IPS DF 6.9 (cell line): ENCODE measurements at regions not wholly inside any gene's neighbourhood (a gene's known extent, or its start where the extent isn't known, plus 50 kb on each side); places are given as distances from the start of the nearest gene placed in this dataset.

Experiments used
- DNase-seq: peaks from one replicate; pipeline ENCODE4 v3.0.0-alpha.2; 2013; ENCODE audit warnings: low read depth, low spot score
- H3K27ac ChIP-seq: one replicate; pipeline ENCODE4 v1.5.1; 2013; ENCODE audit warnings: low read length, control low read depth
- H3K27me3 ChIP-seq: 2 replicates; pipeline ENCODE4 v1.6.1; 2013; ENCODE audit warnings: mild to moderate bottlenecking, low read length; ENCODE audit not compliant: control insufficient read depth, insufficient read depth
- H3K36me3 ChIP-seq: 2 replicates; pipeline ENCODE4 v1.6.1; 2013; ENCODE audit warnings: low read length; ENCODE audit not compliant: control insufficient read depth, insufficient read depth
- H3K4me1 ChIP-seq: 2 replicates; pipeline ENCODE4 v1.6.1; 2013; ENCODE audit warnings: low read length; ENCODE audit not compliant: control insufficient read depth, insufficient read depth
- H3K4me3 ChIP-seq: 2 replicates; pipeline ENCODE4 v1.5.1; 2013; ENCODE audit warnings: mild to moderate bottlenecking, low read length
- H3K9me3 ChIP-seq: 2 replicates; pipeline ENCODE4 v1.6.1; 2013; ENCODE audit warnings: low read length, inconsistent platforms; ENCODE audit not compliant: control insufficient read depth, insufficient read depth
- whole genome bisulfite sequencing: extraction: QIAGEN DNeasy Blood & Tissue Kit; methylation state at CpG from one replicate; pipeline ENCODE4 v1.1.7; 2013; ENCODE audit warnings: mixed read lengths, missing lambda C conversion rate; ENCODE audit not compliant: insufficient read length, insufficient coverage; 5-methylcytosine and 5-hydroxymethylcytosine counted together

DNA sequence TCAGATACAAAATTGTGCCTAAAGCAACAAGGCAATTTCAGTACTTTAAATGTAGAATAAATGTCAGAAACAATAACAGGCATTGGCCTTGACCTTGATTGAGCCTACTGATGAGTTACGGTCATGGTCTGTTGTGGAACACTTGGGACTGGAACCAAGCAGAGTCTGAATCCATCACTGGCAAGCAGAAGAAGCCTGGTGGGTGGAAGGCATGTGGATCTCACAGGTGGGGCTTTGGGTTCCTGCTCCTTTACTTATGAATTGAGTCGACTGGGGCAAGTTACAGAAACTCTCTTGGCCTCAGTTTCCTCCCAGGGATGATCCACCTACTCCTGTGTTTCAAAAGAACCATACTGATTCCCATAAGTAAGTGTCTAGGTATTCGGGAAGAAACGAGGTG is 102.3 kb downstream of the KCNF1 start:
- H3K9me3 ChIP-seq = no peaks in the 10 kb centered on the region; the same call in 1 of the 2 replicates
- H3K27ac ChIP-seq = no peak overlapping the region
- no peaks in the 10 kb centered on the region for H3K27me3 ChIP-seq
- WGBS = no CpG with 5 or more reads among the region's 4 CpGs
- H3K36me3 ChIP-seq = no peaks in the 10 kb centered on the region
- DNase-seq = no peak
- no peak overlapping the region for H3K4me3 ChIP-seq
- H3K4me1 ChIP-seq = no peaks in the 10 kb centered on the region

GRCh38 chr2:11016735-11017388 is 105.1 kb downstream of the KCNF1 start:
- WGBS = no CpG with 5 or more reads among the region's 7 CpGs
- Histone ChIP-seq H3K27me3 (no peaks in the 10 kb centered on the region), H3K36me3 (no peaks in the 10 kb centered on the region), H3K9me3 (no peaks in the 10 kb centered on the region), H3K4me3 (no peak overlapping the region), H3K27ac (no peak overlapping the region), H3K4me1 (no peaks in the 10 kb centered on the region)
- no peak for DNase-seq

DNA sequence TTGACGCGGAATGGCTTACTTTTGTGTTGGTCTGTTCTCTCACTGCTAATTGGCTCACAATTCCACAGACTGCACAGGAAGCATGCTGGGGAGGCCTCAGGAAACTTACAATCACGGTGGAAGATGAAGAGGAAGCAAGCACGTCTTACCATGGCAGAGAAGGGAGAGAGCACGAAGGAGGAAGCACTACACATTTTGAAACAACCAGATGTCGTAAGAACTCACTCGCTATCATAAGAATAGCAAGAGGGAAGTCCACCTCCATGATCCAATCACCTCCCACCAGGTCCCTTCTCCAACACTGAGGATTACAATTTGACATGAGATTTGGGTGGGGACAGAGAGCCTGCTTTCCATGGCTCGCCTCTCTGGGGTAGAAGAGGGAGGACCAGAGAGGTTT is 106.2 kb downstream of the KCNF1 start:
- no peaks in the 10 kb centered on the region for H3K27me3 ChIP-seq
- no peak for DNase-seq
- WGBS = no CpG with 5 or more reads among the region's 8 CpGs

DNA sequence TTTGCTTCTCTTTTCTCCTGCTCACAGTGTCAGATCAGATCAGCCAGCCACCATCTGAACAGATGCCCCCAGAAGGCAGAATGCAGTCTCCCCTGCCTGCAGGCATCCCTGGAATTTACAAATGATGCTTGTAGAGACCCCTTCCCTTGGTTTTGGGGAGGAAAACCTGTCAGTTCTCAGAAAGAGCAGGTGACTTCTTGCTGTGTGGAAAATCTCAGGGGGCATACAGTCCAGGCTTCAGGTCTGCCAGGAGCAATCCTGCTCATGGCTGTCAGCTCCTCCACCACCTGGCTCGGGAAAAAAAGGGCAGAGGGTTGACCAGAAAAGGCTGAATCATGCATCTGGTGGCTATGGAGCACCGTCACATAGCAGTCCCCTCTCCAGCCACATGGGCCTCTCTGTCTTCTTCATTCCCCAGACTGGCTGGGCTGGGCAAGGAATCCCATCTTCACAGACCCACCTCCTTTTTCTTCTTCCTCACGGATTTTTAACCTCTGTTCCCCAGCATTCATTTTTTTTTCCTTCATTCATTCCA is 107.0 kb downstream of the KCNF1 start:
- Histone ChIP-seq H3K4me1 (no peaks in the 10 kb centered on the region), H3K36me3 (no peaks in the 10 kb centered on the region), H3K9me3 (no peaks in the 10 kb centered on the region), H3K27ac (no peak overlapping the region), H3K4me3 (no peak overlapping the region), H3K27me3 (no peaks in the 10 kb centered on the region)
- no peak for DNase-seq
- no CpG with 5 or more reads among the region's 3 CpGs for WGBS

More for the DNA sequence above, 106.2 kb downstream of the KCNF1 start:
- Histone ChIP-seq H3K4me3 (no peak overlapping the region), H3K9me3 (no peaks in the 10 kb centered on the region), H3K27ac (no peak overlapping the region), H3K36me3 (no peaks in the 10 kb centered on the region), H3K4me1 (no peaks in the 10 kb centered on the region)

DNA sequence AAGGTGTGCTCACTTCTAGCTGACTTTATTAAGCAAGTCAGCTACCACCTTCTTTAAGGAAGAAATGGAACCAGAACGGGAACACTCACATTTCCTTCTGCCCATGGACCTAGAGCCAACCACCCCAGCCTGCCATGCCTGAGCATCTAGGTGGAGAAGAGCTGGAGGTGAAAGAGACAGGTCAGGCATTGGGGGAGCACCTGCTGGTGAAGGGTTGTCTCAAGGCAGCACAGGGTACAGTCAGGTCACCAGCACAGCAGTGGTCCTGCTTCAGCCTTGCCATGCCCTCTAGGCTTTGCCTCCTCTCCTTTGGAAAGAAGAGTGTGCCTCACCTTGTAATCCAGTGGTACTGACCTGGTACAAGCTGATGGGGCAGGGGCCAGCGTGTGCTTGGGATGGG is 107.9 kb downstream of the KCNF1 start:
- Histone ChIP-seq H3K36me3 (no peaks in the 10 kb centered on the region), H3K4me3 (no peak overlapping the region), H3K27ac (no peak overlapping the region), H3K9me3 (no peaks in the 10 kb centered on the region), H3K27me3 (no peaks in the 10 kb centered on the region), H3K4me1 (no peaks in the 10 kb centered on the region)
- WGBS = no CpG with 5 or more reads among the region's 2 CpGs
- DNase-seq = no peak

- no peaks in the 10 kb centered on the region for H3K9me3 ChIP-seq
- peak; percentile 16 for DNase-seq
- H3K27me3 ChIP-seq = no peaks in the 10 kb centered on the region
- H3K36me3 ChIP-seq = no peaks in the 10 kb centered on the region
- no CpG with 5 or more reads among the region's 6 CpGs for WGBS
- no peaks in the 10 kb centered on the region; the same call in 1 of the 2 replicates for H3K4me1 ChIP-seq
- no peak overlapping the region for H3K27ac ChIP-seq
- no peak overlapping the region for H3K4me3 ChIP-seq
Measured at GRCh38 chr2:11022064-11022463, 110.3 kb downstream of the KCNF1 start.

- no peak for DNase-seq
- WGBS = no CpG with 5 or more reads among the region's 12 CpGs
- no peak overlapping the region for H3K4me3 ChIP-seq
- H3K27me3 ChIP-seq = no peaks in the 10 kb centered on the region
- H3K9me3 ChIP-seq = no peaks in the 10 kb centered on the region
- H3K4me1 ChIP-seq = no peaks in the 10 kb centered on the region; the same call in 1 of the 2 replicates
- no peaks in the 10 kb centered on the region for H3K36me3 ChIP-seq
- no peak overlapping the region for H3K27ac ChIP-seq
Measured at GRCh38 chr2:11022591-11023273, 111.0 kb downstream of the KCNF1 start.

DNA sequence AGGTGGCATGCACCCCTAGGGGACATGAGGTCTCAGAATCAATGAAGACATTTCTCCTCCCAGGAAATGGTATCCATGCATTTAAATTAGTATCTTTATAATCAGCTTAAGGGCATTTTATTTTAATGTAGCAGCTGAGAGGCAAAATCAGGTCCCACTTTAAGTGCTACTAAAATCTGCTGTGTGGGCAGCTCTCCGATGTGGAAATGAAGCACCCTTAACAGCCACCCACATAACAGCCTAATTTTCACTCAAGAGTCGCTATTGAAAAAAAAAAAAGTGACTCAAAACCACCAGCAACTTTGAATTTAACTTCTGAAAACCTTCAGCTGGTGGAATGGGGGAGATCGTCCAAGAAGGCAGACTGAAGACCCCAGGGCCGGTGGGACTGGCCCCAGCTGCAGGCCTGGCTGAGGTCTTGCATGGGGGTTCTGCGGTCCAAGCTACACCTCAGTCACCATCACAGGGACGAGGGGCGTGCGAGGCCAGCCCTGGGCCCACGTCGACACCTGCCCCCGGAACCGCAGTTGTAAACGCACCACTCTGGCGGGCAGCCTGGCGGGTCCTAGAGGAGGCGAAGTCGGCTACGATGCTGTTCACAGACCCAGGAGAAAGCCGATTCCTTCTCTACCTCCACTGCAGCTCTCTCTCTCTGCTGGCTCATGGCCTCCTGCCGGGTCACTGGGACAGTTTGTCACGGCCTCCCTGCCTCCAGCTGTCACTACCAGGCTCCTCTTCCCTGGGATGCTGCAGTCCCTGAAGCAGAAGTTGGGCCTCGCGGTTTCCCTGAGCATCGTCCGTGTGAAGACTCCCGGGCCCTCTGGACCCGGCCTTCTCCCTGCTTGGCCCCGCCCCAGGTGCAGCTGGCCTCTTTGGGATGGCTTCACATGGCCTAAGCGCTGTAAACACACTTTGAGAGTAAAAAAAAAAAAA is 111.9 kb downstream of the KCNF1 start:
- Histone ChIP-seq H3K36me3 (no peaks in the 10 kb centered on the region), H3K4me3 (no peak overlapping the region), H3K9me3 (no peaks in the 10 kb centered on the region), H3K27ac (no peak overlapping the region), H3K27me3 (no peaks in the 10 kb centered on the region), H3K4me1 (no peaks in the 10 kb centered on the region; the same call in 1 of the 2 replicates)
- DNase-seq = no peak
- WGBS = no CpG with 5 or more reads among the region's 29 CpGs

- H3K9me3 ChIP-seq = no peaks in the 10 kb centered on the region
Measured at GRCh38 chr2:11024259-11024645, 112.5 kb downstream of the KCNF1 start.

DNA sequence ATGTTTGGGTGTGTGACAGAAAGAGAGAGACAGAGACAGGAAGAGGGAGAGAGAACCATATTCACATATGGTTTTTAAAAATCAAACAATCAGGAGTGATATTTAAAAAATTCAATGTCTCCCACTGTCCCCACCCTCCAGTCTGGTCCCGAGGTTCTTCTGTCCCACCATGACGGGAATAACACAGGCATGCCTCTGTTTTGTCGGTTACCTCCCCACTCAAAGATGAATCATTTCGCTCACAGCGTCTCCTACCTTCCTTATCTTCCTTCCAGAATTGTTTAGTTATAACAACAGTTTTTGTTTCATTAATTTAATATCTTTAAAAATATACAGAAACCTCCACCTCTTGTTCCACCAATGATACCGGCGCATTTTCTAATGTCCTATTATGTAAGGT is 113.0 kb downstream of the KCNF1 start:
- Histone ChIP-seq H3K9me3 (no peaks in the 10 kb centered on the region), H3K36me3 (no peaks in the 10 kb centered on the region), H3K27me3 (no peaks in the 10 kb centered on the region), H3K27ac (no peak overlapping the region), H3K4me3 (no peak overlapping the region), H3K4me1 (no peaks in the 10 kb centered on the region; the same call in 1 of the 2 replicates)
- no peak for DNase-seq
- no CpG with 5 or more reads among the region's 7 CpGs for WGBS

More at GRCh38 chr2:11024259-11024645, 112.5 kb downstream of the KCNF1 start:
- Histone ChIP-seq H3K36me3 (no peaks in the 10 kb centered on the region), H3K4me1 (no peaks in the 10 kb centered on the region; the same call in 1 of the 2 replicates), H3K4me3 (no peak overlapping the region), H3K27ac (no peak overlapping the region), H3K27me3 (no peaks in the 10 kb centered on the region)
- WGBS = no CpG with 5 or more reads among the region's 14 CpGs
- no peak for DNase-seq
